LNCAP (cell line): ENCODE measurements at regions not wholly inside any gene's neighbourhood (a gene's known extent, or its start where the extent isn't known, plus 50 kb on each side); places are given as distances from the start of the nearest gene placed in this dataset.

Experiments used
- TF ChIP-seq, protein P1 (sequence below): fragments of 450-650 bp; IDR thresholded peaks from 2 replicates; pipeline ENCODE4 v1.5.1; 2017; ENCODE audit warnings: mild to moderate bottlenecking

DNA sequence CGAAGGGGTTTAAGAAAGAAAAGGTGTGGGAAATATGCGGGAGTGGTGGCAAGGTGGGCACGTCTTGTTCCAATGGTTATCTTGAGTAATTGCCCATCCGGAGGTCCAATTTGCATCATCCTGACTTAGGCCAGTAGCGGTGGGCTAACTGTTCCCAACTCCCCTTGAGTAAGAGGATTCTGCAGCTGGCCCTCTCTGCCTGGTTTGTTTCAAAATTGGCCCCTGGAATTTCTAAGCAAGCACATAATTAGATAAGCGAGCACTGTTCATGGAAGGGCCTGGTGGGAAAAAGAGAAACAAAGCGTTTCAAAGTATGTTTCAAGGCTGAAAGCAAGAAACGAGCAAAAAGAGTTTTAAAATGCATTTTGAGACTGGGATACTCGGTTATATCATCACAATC, 198.2 kb downstream of the CEP135 start:
- TF ChIP-seq, protein P1, sequence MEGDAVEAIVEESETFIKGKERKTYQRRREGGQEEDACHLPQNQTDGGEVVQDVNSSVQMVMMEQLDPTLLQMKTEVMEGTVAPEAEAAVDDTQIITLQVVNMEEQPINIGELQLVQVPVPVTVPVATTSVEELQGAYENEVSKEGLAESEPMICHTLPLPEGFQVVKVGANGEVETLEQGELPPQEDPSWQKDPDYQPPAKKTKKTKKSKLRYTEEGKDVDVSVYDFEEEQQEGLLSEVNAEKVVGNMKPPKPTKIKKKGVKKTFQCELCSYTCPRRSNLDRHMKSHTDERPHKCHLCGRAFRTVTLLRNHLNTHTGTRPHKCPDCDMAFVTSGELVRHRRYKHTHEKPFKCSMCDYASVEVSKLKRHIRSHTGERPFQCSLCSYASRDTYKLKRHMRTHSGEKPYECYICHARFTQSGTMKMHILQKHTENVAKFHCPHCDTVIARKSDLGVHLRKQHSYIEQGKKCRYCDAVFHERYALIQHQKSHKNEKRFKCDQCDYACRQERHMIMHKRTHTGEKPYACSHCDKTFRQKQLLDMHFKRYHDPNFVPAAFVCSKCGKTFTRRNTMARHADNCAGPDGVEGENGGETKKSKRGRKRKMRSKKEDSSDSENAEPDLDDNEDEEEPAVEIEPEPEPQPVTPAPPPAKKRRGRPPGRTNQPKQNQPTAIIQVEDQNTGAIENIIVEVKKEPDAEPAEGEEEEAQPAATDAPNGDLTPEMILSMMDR = no peak

DNA sequence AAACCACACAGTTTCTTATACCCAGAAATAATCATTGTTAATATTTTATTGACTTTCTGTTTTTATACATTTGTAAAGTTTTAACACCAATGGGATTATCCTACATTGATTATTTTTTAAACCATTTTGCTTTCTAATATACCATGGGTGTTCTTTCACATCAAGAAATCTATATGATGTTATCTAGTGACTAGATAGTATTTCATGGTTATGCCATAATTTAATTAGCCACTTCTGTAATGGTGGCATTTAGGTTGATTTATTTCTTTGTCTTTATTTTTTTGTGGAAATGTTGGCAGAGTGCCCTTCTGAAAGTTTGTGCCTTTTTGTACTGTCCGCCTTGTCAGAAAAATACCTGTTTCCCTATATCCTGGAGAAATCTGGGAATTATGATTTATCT, 193.3 kb downstream of the CEP135 start:
- TF ChIP-seq, protein P1 = no peak

DNA sequence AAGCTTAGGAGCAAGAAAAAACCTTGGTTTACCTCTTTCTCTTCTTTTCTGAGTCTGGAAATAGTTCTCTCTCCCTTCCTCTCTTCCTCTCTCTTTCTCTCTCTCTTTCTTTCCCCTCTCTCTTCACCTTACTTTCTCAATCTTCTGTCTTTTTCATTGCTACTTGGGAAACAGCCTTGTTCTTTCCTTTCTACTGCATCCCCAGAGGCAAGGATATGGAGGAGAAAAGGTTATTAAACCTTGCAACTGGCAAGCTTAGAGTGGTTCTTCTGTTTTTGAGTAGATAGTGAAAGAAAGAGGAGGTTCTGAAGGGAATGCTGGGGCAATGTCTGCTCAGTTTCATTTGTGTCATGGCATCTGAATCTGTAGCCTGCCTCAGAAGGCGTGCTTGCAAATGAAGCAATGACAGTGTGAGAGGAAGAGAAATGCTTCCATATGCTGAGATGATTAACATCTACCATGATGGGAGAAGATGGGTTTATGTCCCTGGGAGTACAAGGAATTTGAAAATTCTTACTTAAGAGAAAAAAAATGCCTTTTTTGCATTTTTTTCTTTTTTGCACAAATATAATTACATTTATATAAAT, 190.6 kb downstream of the CEP135 start:
- TF ChIP-seq, protein P1 = no peak

DNA sequence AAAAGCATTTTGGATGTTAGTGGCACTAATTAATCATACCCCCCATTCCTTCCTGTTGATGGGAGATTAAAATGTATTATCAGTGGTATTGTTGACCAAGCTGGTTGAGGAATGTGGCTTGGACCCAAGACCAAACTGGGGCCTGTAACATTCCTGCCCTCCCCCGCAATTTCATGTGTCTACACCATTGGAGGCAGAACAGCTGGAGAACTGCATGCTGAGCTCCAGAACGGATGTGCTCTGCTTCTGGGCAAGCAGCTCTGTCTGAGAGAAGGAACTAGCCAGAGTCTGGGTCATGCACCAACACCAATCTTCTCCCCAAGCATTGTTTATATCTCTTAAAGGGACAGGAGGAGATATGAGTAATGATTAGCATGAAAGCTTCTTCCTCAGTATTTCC, 185.5 kb downstream of the CEP135 start:
- TF ChIP-seq, protein P1 = no peak

- TF ChIP-seq, protein P1 = no peak
Observed at GRCh38 chr4:56132835-56133234, 184.1 kb downstream of the CEP135 start.

- TF ChIP-seq, protein P1 = no peak
Observed at GRCh38 chr4:56130606-56131155, 181.9 kb downstream of the CEP135 start.

DNA sequence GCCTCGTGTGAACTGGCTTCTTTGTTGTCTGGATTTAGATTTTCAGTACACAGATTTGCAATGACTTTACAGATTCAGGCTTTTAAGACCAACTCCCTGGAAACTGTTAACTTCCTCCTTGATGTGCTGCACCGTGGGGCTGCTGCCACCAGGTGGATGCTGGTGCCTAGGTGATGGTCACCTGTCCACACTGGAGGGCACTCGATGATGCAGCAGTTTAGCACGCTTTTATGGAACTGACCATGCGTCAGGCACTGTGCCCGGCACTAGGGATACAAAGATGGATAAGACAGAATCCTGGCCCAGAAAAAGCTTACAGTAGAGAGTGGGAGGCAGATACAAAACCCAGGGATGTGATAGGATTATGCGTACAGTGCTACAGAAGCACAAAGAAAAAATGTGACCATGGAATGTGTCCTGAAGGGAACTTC, 180.7 kb downstream of the CEP135 start:
- TF ChIP-seq, protein P1 = peak; percentile 57

- TF ChIP-seq, protein P1 = no peak
Observed at GRCh38 chr4:56128213-56128612, 179.5 kb downstream of the CEP135 start.
